NK-92 (cell line): ENCODE measurements at regions not wholly inside any gene's neighbourhood (a gene's known extent, or its start where the extent isn't known, plus 50 kb on each side); places are given as distances from the start of the nearest gene placed in this dataset.
"Not testable (repeated sequence)": the region's sequence is repeated elsewhere in the genome, so short reads cannot be mapped to it uniquely, and the experiment has no call there.

ENCODE experiments used
- DNase-seq: peaks from one replicate; lab custom pipeline; 2025; ENCODE audit not compliant: unreplicated experiment; lab: John Stamatoyannopoulos, UW

- DNase-seq, result no peak
These were observed 378.4 kb upstream of the RGS6 start for GRCh38 chr14:71553779-71554178.

GRCh38 chr14:71554323-71554722 is 377.9 kb upstream of the RGS6 start:
- no peak for DNase-seq

- no peak for DNase-seq
These were observed 377.1 kb upstream of the RGS6 start for GRCh38 chr14:71554959-71555612.

- DNase-seq, result no peak
These were observed 376.3 kb upstream of the RGS6 start for GRCh38 chr14:71555654-71556559.

- DNase-seq, result no peak
These were observed 375.5 kb upstream of the RGS6 start for GRCh38 chr14:71556730-71557129.

GRCh38 chr14:71557351-71557750 is 374.9 kb upstream of the RGS6 start:
- no peak for DNase-seq

- not testable (repeated sequence) for DNase-seq
These were observed 373.3 kb upstream of the RGS6 start for GRCh38 chr14:71558943-71559342.

- DNase-seq, result no peak
These were observed 371.5 kb upstream of the RGS6 start for GRCh38 chr14:71560751-71561150.

GRCh38 chr14:71563492-71564153 is 368.6 kb upstream of the RGS6 start:
- no peak for DNase-seq

- no peak for DNase-seq
These were observed 366.0 kb upstream of the RGS6 start for GRCh38 chr14:71566276-71566675.

- not testable (repeated sequence) for DNase-seq
These were observed 364.6 kb upstream of the RGS6 start for GRCh38 chr14:71567499-71568133.

- DNase-seq, result no peak
These were observed 357.3 kb upstream of the RGS6 start for GRCh38 chr14:71574976-71575375.

GRCh38 chr14:71576472-71576871 is 355.8 kb upstream of the RGS6 start:
- DNase-seq, result no peak

- DNase-seq, result no peak
These were observed 352.9 kb upstream of the RGS6 start for GRCh38 chr14:71579331-71579730.

GRCh38 chr14:71582705-71583104 is 349.5 kb upstream of the RGS6 start:
- DNase-seq, result no peak

GRCh38 chr14:71583194-71583593 is 349.0 kb upstream of the RGS6 start:
- no peak for DNase-seq

GRCh38 chr14:71583705-71584104 is 348.5 kb upstream of the RGS6 start:
- no peak for DNase-seq

GRCh38 chr14:71585361-71585760 is 346.9 kb upstream of the RGS6 start:
- DNase-seq, result no peak

GRCh38 chr14:71586131-71586897 is 345.9 kb upstream of the RGS6 start:
- no peak for DNase-seq

GRCh38 chr14:71588028-71588427 is 344.2 kb upstream of the RGS6 start:
- no peak for DNase-seq
